Esophagus muscularis mucosa (tissue), 4 donors: ENCODE measurements at regions not wholly inside any gene's neighbourhood (a gene's known extent, or its start where the extent isn't known, plus 50 kb on each side); places are given as distances from the start of the nearest gene placed in this dataset.

Source experiments
- DNase-seq: peaks from one replicate; pipeline ENCODE4 v3.0.0-alpha.2; 2017; ENCODE audit errors: extremely low spot score
- H3K27ac ChIP-seq, 4 donors: fragments of 200-600 bp; sonication (generic); replicated peaks in 1 of 4; 1 replicate in 3 of 4; 2 replicates in 1 of 4; pipeline ENCODE4 v1.5.1; 2016 to 2019; ENCODE audit warnings: mild to moderate bottlenecking in 1 of 4
- H3K27me3 ChIP-seq, 4 donors: fragments of 200-600 bp; sonication (generic); one replicate each; pipeline versions ENCODE4 v1.5.1 to v1.6.0; 2016 to 2019
- H3K36me3 ChIP-seq, 4 donors: fragments of 200-600 bp; sonication (generic); one replicate each; pipeline ENCODE4 v1.5.1; 2016 to 2019
- H3K4me1 ChIP-seq, 4 donors: fragments of 200-600 bp; sonication (generic); one replicate each; pipeline ENCODE4 v1.5.1; 2016 to 2019
- H3K4me3 ChIP-seq, 4 donors: fragments of 200-600 bp; sonication (generic); 1 replicate in 2 of 4; 2 replicates in 2 of 4; pipeline ENCODE4 v1.5.1; 2016 to 2019; ENCODE audit warnings: mild to moderate bottlenecking in 4 of 4, moderate library complexity in 1 of 4
- H3K9me3 ChIP-seq, 4 donors: fragments of 200-600 bp; sonication (generic); 1 replicate in 3 of 4; 2 replicates in 1 of 4; pipeline ENCODE4 v1.5.1; 2016 to 2019
- EP300 ChIP-seq: sonication (generic); formaldehyde crosslinking; IDR thresholded peaks from one replicate; pipeline ENCODE4 v1.6.1; 2017; ENCODE audit warnings: antibody characterized with exemption
- POLR2A ChIP-seq: fragments of 450-650 bp; IDR thresholded peaks from one replicate; pipeline ENCODE4 v1.6.1; 2017; ENCODE audit warnings: antibody characterized with exemption, moderate library complexity, mild to moderate bottlenecking, low read depth
- POLR2AphosphoS5 ChIP-seq, 2 donors: sonication (generic); formaldehyde crosslinking; IDR thresholded peaks; one replicate each; pipeline ENCODE4 v1.6.1; 2017; ENCODE audit warnings: antibody characterized with exemption in 2 of 2
- WGBS: methylation state at CpG from one replicate; pipeline ENCODE4 v1.1.5; 2018; 5-methylcytosine and 5-hydroxymethylcytosine counted together
- intact Hi-C: fragments of 100-400 bp; cut with DNase I; formaldehyde crosslinking; loops from one replicate; pipeline ENCODE4 v1.15.1; 2023
- TF ChIP-seq, protein P1 (sequence below), 3 experiments: fragments of 200-600 bp in 2 of 3; fragments of 450-650 bp in 1 of 3; sonication (generic) in 2 of 3; IDR thresholded peaks; one replicate each; pipeline ENCODE4 v1.5.1; 2017 to 2019; ENCODE audit warnings: antibody characterized with exemption in 3 of 3, mild to moderate bottlenecking in 2 of 3, moderate library complexity in 1 of 3

DNA sequence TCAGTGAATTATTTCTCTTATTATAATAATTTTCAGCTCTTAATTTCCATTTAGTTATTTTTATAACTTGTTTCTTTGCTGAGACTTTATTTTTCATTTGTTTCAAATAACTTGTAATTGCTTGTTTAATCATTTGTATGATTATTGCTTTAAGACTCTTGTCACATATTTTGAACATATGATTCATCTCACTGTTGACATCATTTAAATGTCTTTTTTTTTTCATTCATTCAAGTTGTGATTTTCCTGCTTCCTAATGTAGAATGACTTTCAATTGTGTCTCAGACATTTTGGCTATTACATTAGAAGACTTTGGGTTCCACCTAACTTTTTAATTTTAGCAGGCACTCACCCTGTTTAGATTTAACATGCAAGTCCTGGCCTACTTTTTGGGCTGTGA is 234.8 kb upstream of the DIPK2B start:
- Histone ChIP-seq H3K36me3 (no peaks in the 10 kb centered on the region), H3K9me3 (no peaks in the 10 kb centered on the region), H3K4me3 (no peak overlapping the region), H3K27ac (no peak overlapping the region), H3K27me3 (no peaks in the 10 kb centered on the region), H3K4me1 (peaks cover 0 to 26% (median 15%) of the 10 kb centered on the region in 4 donors)
- TF ChIP-seq POLR2AphosphoS5 (IDR thresholded peaks at IDR 0.05) (no peak), EP300 (no peak), POLR2A (no peak)
- TF ChIP-seq, protein P1, sequence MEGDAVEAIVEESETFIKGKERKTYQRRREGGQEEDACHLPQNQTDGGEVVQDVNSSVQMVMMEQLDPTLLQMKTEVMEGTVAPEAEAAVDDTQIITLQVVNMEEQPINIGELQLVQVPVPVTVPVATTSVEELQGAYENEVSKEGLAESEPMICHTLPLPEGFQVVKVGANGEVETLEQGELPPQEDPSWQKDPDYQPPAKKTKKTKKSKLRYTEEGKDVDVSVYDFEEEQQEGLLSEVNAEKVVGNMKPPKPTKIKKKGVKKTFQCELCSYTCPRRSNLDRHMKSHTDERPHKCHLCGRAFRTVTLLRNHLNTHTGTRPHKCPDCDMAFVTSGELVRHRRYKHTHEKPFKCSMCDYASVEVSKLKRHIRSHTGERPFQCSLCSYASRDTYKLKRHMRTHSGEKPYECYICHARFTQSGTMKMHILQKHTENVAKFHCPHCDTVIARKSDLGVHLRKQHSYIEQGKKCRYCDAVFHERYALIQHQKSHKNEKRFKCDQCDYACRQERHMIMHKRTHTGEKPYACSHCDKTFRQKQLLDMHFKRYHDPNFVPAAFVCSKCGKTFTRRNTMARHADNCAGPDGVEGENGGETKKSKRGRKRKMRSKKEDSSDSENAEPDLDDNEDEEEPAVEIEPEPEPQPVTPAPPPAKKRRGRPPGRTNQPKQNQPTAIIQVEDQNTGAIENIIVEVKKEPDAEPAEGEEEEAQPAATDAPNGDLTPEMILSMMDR (IDR thresholded peaks at IDR 0.05), result no peak
- intact Hi-C loops, result no loop called here
- no peak for DNase-seq

- H3K4me1 ChIP-seq, result peaks cover 0 to 26% (median 15%) of the 10 kb centered on the region in 4 donors
- H3K36me3 ChIP-seq, result no peaks in the 10 kb centered on the region
- no peak for DNase-seq
- WGBS, result 67% methylated on average over 1 of the region's 1 CpG
- no peaks in the 10 kb centered on the region for H3K9me3 ChIP-seq
- intact Hi-C loops, result no loop called here
- TF ChIP-seq, protein P1 (IDR thresholded peaks at IDR 0.05), result no peak
- TF ChIP-seq POLR2AphosphoS5 (IDR thresholded peaks at IDR 0.05), result no peak
- no peak for TF ChIP-seq EP300
- no peak for TF ChIP-seq POLR2A
- H3K27me3 ChIP-seq, result no peaks in the 10 kb centered on the region
- H3K27ac ChIP-seq, result no peak overlapping the region
- no peak overlapping the region for H3K4me3 ChIP-seq
These were observed 233.6 kb upstream of the DIPK2B start for GRCh38 chrX:45434231-45434630.

DNA sequence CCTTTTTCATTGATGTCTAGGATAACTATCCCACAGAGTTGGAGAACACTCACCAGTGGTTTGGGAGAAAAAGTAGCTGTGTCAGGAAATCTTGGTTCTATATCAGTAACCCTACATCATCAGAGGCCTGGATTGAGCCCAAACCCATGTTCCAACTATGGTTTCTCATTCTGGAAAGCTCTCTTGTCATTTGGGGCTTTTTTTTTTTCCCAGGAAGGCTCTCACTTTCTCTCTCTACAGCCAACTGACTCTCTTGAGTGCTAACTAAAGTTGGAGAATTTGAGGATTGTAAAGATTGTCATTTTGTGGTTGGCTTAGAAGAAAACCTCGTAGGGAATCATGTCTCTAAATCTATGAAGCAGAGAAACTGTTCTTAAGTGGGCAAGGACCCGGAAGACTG is 228.2 kb upstream of the DIPK2B start:
- TF ChIP-seq POLR2A (no peak), EP300 (no peak), POLR2AphosphoS5 (IDR thresholded peaks at IDR 0.05) (no peak)
- TF ChIP-seq, protein P1 (IDR thresholded peaks at IDR 0.05), result no peak
- Histone ChIP-seq H3K27ac (no peak overlapping the region), H3K4me3 (no peak overlapping the region), H3K9me3 (no peaks in the 10 kb centered on the region), H3K27me3 (no peaks in the 10 kb centered on the region), H3K4me1 (no peaks in the 10 kb centered on the region), H3K36me3 (no peaks in the 10 kb centered on the region)
- no peak for DNase-seq
- intact Hi-C loops, result no loop called here
- 61% methylated on average over 2 of the region's 2 CpGs for WGBS

DNA sequence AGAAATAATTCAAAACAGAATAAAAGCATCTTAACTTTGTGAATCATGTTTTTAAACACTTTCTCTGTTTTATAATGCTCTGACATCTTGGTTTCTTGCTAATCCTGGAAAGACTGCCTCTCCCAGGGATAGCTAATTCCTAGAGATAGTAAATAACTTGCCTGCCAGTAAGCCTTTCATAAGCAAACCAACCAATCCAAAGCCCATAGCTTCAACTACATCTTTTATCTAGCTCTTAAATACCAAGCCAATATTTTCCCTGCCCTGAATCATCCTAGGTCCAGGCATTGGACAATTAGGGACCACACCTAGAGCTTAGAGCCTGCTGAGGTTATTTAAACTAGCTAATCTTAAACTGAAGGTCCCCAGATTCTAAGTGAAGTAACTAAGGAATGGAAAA is 223.7 kb upstream of the DIPK2B start:
- intact Hi-C loops, result no loop called here
- no peaks in the 10 kb centered on the region for H3K36me3 ChIP-seq
- H3K4me3 ChIP-seq, result no peak overlapping the region
- no peak overlapping the region for H3K27ac ChIP-seq
- no peaks in the 10 kb centered on the region for H3K4me1 ChIP-seq
- no peaks in the 10 kb centered on the region for H3K9me3 ChIP-seq
- no peak for DNase-seq
- H3K27me3 ChIP-seq, result no peaks in the 10 kb centered on the region
- TF ChIP-seq POLR2AphosphoS5 (IDR thresholded peaks at IDR 0.05) (no peak), POLR2A (no peak), EP300 (no peak)
- TF ChIP-seq, protein P1 (IDR thresholded peaks at IDR 0.05), result no peak

- intact Hi-C loops, result no loop called here
- WGBS, result 50% methylated on average over 1 of the region's 1 CpG
- H3K27ac ChIP-seq, result no peak overlapping the region
- H3K4me1 ChIP-seq, result no peaks in the 10 kb centered on the region
- H3K4me3 ChIP-seq, result no peak overlapping the region
- DNase-seq, result no peak
- no peaks in the 10 kb centered on the region for H3K9me3 ChIP-seq
- TF ChIP-seq, protein P1 (IDR thresholded peaks at IDR 0.05), result no peak
- TF ChIP-seq POLR2AphosphoS5 (IDR thresholded peaks at IDR 0.05), result no peak
- H3K27me3 ChIP-seq, result no peaks in the 10 kb centered on the region
- no peaks in the 10 kb centered on the region for H3K36me3 ChIP-seq
These were observed 221.7 kb upstream of the DIPK2B start for GRCh38 chrX:45422216-45422925.
